Keratinocyte (primary cell): ENCODE measurements at regions not wholly inside any gene's neighbourhood (a gene's known extent, or its start where the extent isn't known, plus 50 kb on each side); places are given as distances from the start of the nearest gene placed in this dataset.

Experiments
- DNase-seq: peaks from one replicate; pipeline ENCODE4 v3.0.0-alpha.2; 2011; ENCODE audit warnings: low read depth, missing footprints, low spot score
- FAIRE-seq: peaks from 2 replicates; lab custom pipeline; 2011; peaks lifted over from hg19 to GRCh38; lab: Jason Lieb, UNC
- H2AFZ ChIP-seq: 2 replicates; pipeline ENCODE4 v1.6.0; 2012; ENCODE audit warnings: low read length, control low read depth, inconsistent platforms; ENCODE audit not compliant: control insufficient read depth
- H3K27ac ChIP-seq: 2 replicates; pipeline ENCODE4 v1.5.1; 2011; ENCODE audit warnings: low read length; ENCODE audit not compliant: control insufficient read depth, insufficient read depth
- H3K27me3 ChIP-seq: 3 replicates; pipeline ENCODE4 v1.6.0; 2011; ENCODE audit warnings: low read length; ENCODE audit not compliant: control insufficient read depth, insufficient read depth; ENCODE audit errors: extremely low read depth
- H3K36me3 ChIP-seq, 2 experiments: 2 replicates in 1 of 2; 3 replicates in 1 of 2; pipeline ENCODE4 v1.5.1; 2011; ENCODE audit warnings: low read length in 2 of 2, mild to moderate bottlenecking in 1 of 2; ENCODE audit not compliant: control insufficient read depth in 2 of 2, insufficient read depth in 2 of 2; ENCODE audit errors: extremely low read depth in 1 of 2
- H3K4me1 ChIP-seq: 3 replicates; pipeline ENCODE4 v1.5.1; 2011; ENCODE audit warnings: low read length; ENCODE audit not compliant: control insufficient read depth, insufficient read depth; ENCODE audit errors: extremely low read depth
- H3K4me2 ChIP-seq: 3 replicates; pipeline ENCODE4 v1.6.0; 2011; ENCODE audit warnings: low read depth, low read length; ENCODE audit not compliant: control insufficient read depth, insufficient read depth; ENCODE audit errors: extremely low read depth
- H3K4me3 ChIP-seq, 3 experiments: fragments of 200-600 bp in 1 of 3; sonication (generic) in 1 of 3; 2 replicates in 2 of 3; 3 replicates in 1 of 3; pipeline ENCODE4 v1.5.1; 2011 to 2016; ENCODE audit warnings: low read length in 3 of 3, mild to moderate bottlenecking in 3 of 3, control low read depth in 2 of 3, inconsistent platforms in 1 of 3, low read depth in 1 of 3, mixed read lengths in 1 of 3, mixed run types in 1 of 3, moderate library complexity in 1 of 3; ENCODE audit not compliant: control insufficient read depth in 2 of 3, insufficient read depth in 2 of 3; ENCODE audit errors: extremely low read depth in 1 of 3
- H3K79me2 ChIP-seq: 2 replicates; pipeline ENCODE4 v1.6.0; 2012; ENCODE audit warnings: low read length; ENCODE audit not compliant: control insufficient read depth, insufficient read depth
- H3K9ac ChIP-seq: 3 replicates; pipeline ENCODE4 v1.6.0; 2011; ENCODE audit warnings: low read length; ENCODE audit not compliant: control insufficient read depth, insufficient read depth; ENCODE audit errors: extremely low read depth
- H3K9me1 ChIP-seq: 3 replicates; pipeline ENCODE4 v1.6.0; 2011; ENCODE audit warnings: low read length; ENCODE audit not compliant: control insufficient read depth, insufficient read depth; ENCODE audit errors: extremely low read depth
- H3K9me3 ChIP-seq: 2 replicates; pipeline ENCODE4 v1.5.1; 2012; ENCODE audit warnings: low read depth, low read length; ENCODE audit not compliant: control insufficient read depth
- H4K20me1 ChIP-seq: 3 replicates; pipeline ENCODE4 v1.6.0; 2011; ENCODE audit warnings: low read length; ENCODE audit not compliant: control insufficient read depth, insufficient read depth; ENCODE audit errors: extremely low read depth
- CTCF ChIP-seq, 3 experiments: IDR thresholded peaks in 1 of 3; conservative IDR thresholded peaks in 1 of 3; optimal IDR thresholded peaks in 1 of 3; 2 replicates in 2 of 3; 3 replicates in 1 of 3; pipeline versions ENCODE3 to v1.5.1; 2011; ENCODE audit warnings: low read length in 3 of 3, mild to moderate bottlenecking in 3 of 3, moderate library complexity in 2 of 3, control low read depth in 1 of 3, inconsistent platforms in 1 of 3; ENCODE audit not compliant: insufficient read depth in 2 of 3; ENCODE audit errors: extremely low read depth in 1 of 3
- EZH2 ChIP-seq: IDR thresholded peaks from one replicate; pipeline ENCODE4 v1.6.1; 2012; ENCODE audit warnings: inconsistent platforms, mild to moderate bottlenecking, low read length, moderate library complexity
- dilution Hi-C: fragments of 300-500 bp; cut with MboI; formaldehyde crosslinking; loops from one replicate; pipeline ENCODE4 v1.7.0; 2020; ENCODE audit warnings: low sequenced_read_pairs; ENCODE audit not compliant: extremely low pct_ligation_motif_present

GRCh38 chr4:20506827-20507226 lies 193.4 kb upstream of the PACRGL start:
- H3K4me3 ChIP-seq: no peak overlapping the region
- TF ChIP-seq CTCF (optimal IDR thresholded peaks at IDR 0.05 in 1 of 3, IDR thresholded peaks at IDR 0.05 in 1 of 3, conservative IDR thresholded peaks at IDR 0.05 in 1 of 3; ENCODE audit: extremely low read depth in 1 of 3, insufficient read depth in 2 of 3, low read length in 3 of 3) (no peak), EZH2 (no peak)
- H3K36me3 ChIP-seq: no peaks in the 10 kb centered on the region
- H3K9me3 ChIP-seq: no peaks in the 10 kb centered on the region
- H4K20me1 ChIP-seq: no peaks in the 10 kb centered on the region
- H3K9me1 ChIP-seq: no peaks in the 10 kb centered on the region
- dilution Hi-C loops: no loop called here
- no peak overlapping the region for H3K9ac ChIP-seq
- H2AFZ ChIP-seq: no peak overlapping the region
- DNase-seq: no peak
- H3K79me2 ChIP-seq: no peaks in the 10 kb centered on the region
- H3K27me3 ChIP-seq: no peaks in the 10 kb centered on the region
- peak overlapping the region; percentile 57 for H3K27ac ChIP-seq
- H3K4me1 ChIP-seq: no peaks in the 10 kb centered on the region
- no peak for FAIRE-seq
- no peak overlapping the region for H3K4me2 ChIP-seq

- Histone ChIP-seq H3K4me3 (no peak overlapping the region), H3K9ac (no peak overlapping the region), H3K79me2 (no peaks in the 10 kb centered on the region), H3K4me1 (no peaks in the 10 kb centered on the region), H2AFZ (no peak overlapping the region), H3K9me3 (no peaks in the 10 kb centered on the region), H3K27me3 (no peaks in the 10 kb centered on the region), H3K4me2 (no peak overlapping the region), H4K20me1 (no peaks in the 10 kb centered on the region), H3K27ac (no peak overlapping the region), H3K9me1 (no peaks in the 10 kb centered on the region), H3K36me3 (no peaks in the 10 kb centered on the region)
- TF ChIP-seq EZH2 (no peak), CTCF (optimal IDR thresholded peaks at IDR 0.05 in 1 of 3, IDR thresholded peaks at IDR 0.05 in 1 of 3, conservative IDR thresholded peaks at IDR 0.05 in 1 of 3; ENCODE audit: extremely low read depth in 1 of 3, insufficient read depth in 2 of 3, low read length in 3 of 3) (no peak)
- no peak for DNase-seq
- FAIRE-seq: no peak
- dilution Hi-C loops: no loop called here
Observed at GRCh38 chr4:20509315-20509714, 190.9 kb upstream of the PACRGL start.
